Esophagus mucosa (tissue), 1 donor: ENCODE measurements at regions not wholly inside any gene's neighbourhood (a gene's known extent, or its start where the extent isn't known, plus 50 kb on each side); places are given as distances from the start of the nearest gene placed in this dataset.

Experiments used
- ATAC-seq: fragments of 200-7000 bp; cut with Tn5 transposase; one replicate; pipeline ENCODE4 v1.9.1; 2020
- donor health status: DM: yes; HTN: yes; CAD: no.

DNA sequence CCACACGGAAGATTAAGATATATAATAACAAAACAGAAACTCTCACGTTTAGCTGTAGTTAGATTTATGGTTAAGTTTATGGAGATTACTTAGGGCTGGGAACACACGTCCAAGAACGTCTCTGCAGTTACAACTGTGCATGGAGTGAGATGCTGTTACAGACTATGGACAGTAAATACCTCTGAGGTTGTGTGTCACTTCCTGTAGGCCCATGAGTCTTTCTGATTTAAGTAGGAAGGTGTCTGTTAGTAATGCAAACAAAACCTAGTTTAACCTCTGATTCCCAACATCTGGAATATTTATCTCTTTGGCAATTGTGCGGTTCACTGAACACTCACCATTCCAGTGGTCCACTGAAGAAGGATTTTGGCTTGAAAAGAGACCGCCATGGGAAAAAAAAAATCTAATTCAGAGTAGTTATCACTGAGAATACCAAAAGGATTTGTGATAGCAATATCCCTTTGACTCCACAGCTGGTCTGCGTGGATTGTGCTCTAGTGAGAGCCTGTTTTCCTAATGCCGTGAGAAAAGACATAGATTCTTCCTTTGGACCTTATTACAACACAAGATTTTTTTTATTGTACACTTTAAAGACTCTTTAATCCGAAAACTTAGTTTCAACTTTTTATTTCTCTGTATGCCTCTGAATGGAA is 478.2 kb upstream of the CITED2 start:
- ATAC-seq, result no peak

DNA sequence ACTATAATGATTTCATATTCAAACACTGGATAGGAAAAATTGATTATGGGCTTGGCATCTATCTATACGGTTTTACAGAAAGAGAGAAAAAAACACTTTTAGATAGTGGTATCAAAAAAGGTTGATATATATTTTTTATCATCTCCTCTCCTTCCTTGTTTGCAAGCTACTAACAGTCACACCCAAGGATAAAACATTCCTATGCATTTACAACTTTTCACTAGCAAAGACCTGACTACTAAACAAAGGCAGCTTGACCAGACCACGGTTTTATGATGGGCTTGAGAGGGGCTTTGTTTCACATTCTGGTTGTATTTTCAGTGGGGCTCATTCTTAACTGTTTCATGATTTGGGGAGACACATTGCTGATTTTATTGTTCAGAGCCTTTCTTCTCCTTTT is 477.6 kb upstream of the CITED2 start:
- ATAC-seq, result no peak

DNA sequence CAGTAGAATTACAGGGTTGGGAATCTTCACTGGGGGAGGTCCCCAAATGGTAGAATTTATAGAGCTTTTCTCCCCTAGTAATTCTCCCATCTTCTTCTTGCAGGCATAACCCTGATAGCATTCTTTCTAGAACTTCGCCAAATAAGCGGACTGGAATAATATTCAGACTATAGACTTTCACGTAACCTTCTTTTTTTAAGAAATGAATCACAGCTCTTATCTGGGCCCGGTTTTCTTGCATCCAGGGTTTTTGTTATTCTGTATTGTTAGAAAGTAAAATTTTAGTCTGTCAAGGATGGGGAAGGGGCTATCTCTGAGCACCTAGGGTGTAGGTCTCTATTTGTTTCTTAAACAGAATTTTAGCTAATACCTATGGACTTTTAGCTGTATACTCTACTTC is 476.8 kb upstream of the CITED2 start:
- ATAC-seq, result no peak

DNA sequence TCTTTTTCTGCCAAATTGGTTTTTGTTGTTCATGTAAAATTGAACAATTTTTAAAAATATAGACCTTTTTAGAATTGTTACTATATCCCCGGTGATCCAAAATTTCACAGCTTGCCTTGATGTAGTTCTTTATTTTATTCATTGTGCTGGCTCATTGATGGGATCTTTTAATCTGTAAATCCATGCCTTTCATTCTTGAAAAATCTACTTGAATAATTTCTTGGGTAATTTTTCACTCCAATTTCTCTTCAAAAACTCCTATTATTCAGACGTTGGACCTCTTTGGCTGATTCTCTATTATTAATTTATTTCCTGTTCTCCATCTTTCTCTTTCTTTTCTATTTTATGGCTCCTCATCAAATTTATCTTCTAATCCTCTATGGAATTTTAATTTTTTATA is 476.1 kb upstream of the CITED2 start:
- no peak for ATAC-seq

DNA sequence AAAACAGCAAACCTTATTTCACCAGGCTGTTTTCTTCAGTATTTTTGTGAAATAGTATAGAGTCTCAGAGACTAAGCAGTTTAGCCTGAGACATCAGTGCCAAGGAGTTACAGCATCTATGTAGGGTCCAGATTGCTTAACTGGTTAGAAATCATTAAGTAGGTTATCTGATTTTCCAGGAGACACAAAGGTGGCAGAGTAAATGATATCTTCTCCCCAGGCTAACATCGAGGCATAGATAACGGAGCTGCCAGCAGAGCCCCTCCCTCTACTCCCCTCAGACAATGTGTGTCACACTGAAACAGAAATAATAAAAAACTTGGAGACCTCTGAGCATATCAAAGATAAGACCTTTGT is 473.0 kb upstream of the CITED2 start:
- ATAC-seq, result no peak

DNA sequence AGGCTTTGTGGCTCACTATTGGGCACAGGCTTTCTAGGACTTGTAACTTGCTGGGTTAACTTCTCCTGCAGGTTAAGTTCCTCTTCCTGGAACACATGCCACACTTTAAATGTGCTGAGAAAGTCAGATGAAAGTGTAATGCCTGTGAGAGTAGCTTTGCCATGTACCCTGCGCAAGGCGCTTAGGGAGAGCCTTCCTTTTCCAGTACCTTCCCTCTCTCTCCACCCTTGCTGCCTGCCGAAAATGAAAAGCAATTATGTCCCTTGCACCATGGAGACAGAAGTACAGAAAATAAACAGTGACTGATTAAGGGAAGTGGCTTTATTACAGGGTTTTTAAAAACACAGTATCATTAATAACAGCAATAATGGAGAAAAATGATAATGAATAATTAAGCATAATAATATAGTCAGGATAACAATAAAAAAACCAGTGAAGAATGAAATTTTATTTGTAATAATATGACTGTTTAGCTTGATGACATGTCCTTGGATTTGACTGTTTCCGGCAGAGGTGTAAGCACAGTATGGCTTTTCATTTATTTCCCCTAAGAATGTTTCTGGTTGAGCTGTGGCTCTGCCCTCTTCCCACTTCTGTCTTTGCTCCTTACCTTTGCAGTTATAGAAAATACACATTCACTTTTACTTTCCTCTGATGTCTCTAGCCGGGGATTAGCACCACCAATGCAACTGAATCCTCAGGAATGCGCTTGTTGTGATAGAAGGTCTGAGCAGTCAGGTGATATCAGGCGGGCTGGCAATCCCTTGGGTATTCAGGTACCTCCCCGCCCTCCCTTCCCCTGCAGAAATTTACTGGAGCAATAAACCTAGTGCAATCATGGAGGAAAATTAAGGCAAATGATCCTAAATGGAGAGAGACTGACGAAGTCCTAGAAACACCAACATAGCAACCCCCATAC is 472.3 kb upstream of the CITED2 start:
- ATAC-seq, result no peak

DNA sequence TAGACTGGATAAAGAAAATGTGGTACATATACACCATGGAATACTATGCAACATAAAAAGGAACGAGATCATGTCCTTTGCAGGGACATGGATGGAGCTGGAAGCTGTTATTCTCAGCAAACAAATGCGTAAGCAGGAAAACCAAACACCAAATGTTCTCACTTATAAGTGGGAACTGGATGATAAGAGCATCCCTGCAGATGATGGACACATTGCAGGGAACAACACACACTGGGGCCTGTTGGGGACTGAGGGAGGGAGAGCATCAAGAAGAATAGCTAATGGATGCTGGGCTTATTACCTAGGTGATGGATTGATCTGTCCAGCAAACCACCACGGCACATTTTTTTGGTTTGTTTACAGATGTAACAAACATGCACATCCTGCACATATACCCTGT is 470.5 kb upstream of the CITED2 start:
- ATAC-seq, result no peak

DNA sequence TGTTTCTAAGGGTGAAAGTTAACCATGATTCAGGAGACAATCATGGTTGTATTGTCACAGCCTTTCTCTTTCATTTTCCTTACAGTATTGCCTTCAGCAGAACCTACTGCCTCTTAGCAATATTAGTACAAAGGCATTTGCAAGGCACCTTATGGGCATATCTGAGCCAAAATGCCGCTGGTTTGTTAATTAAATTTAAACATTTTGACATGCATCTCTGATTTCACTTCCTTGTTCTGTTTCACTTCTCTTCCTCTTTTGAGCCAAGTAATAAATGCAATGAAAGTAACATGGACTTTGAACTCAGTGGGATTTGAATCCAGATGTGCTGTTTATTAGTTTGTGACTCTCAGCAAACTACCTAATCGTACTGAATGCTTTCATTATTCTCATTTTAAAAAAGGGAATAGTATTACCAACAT is 467.4 kb upstream of the CITED2 start:
- peak; percentile 38 for ATAC-seq

DNA sequence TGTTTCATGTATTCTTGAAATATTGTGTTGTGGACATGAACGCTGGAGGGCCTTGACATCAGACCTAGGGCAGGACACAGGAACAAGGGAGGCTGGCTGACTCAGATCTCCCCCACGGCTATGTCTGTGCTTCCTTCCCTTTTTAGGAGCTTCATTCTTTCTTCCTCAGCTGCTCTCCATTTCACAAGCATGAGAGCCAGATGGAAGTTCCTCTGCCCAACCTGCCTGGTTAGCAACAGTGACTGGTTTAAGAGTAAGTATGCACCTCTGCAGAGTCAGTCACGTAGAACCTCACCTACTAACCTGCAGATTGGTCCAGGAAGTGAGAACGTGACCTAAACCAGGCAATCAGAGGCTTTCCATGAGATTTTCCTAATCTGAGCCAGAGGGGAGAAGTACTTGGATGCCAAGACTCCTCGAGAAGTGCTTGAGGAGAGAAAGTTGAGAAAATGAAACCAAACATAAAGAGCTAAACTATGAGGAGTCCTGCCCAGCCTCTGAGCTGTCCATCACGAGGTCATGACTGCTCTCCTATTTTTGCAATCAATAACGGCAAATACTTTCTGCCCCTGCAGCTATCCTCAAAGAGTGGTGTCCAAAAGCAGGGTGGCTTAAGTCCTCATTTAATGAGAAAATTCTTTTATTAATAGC is 465.2 kb upstream of the CITED2 start:
- peak; percentile 48 for ATAC-seq

DNA sequence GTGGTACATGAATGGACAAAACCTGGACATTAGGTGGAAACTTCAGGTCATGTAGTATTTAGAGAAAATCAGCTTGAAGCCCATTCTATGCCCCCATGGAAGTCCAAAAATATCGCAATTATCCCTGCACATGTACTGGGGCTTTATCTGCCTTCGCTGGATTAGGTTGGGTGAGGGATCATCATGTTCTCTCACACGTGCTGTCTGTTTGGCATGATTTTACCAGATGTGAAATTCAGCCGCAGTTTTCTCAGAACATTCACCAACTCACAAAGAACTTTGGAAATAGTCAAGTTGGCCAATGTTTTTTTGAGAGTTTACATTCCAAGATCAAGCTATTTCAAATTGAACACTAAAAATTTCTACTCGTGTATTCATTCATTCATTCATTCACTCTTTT is 459.8 kb upstream of the CITED2 start:
- no peak for ATAC-seq

DNA sequence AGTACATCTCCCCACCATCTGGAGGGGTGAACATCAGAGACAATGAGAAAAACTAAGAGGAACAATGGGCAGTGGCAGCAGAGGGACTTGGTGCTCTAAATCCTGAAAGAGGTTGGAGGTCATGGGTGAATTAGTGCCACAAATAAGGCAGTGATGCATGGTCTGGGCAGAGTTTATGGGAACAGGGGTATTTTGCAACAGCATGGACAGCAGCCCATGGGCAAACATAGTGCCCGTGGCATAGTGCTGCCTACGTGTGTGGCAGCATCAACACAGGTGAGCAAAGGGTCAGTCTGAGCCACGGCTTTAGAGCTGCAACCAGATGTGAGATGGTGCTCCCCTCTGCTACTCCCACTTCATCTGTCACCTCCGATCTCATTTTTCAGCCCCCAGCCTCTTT is 459.1 kb upstream of the CITED2 start:
- no peak for ATAC-seq

DNA sequence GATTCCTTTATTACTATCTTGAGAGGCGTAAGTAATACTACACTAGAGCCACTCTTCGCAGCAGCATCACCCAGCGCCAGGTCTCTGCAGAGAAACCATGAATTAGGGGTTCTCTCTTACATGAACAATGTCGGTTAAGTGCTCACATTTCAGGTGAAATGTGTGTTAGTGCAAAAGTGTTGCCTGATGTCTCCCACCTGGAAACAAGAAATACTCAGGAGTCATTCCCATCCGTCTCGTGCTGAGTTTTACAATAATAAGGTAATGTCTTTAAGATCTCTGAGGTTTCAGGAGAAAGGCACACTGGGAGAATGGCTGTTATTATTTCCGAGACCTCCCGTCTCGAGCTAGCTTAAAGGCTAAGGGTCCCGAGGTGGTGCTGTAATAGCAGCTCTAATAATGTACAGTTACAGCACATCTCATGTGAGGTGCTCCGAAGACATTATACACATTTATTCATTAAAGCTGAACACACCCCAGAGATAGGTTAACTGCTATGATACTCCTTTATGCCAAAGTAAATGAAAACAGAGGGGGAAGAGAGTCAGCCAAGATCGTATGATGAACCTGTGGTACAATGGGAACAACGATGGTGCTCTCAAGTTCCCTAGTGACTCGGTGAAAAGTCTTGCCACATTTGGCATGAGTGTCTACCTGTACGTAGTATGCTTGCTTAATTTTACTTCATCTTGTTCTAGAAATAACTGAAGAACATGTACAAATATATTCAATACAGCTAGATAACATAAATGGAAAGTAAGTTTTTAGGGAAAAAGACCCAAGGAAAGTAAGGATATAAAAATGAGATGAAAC is 458.3 kb upstream of the CITED2 start:
- ATAC-seq, result no peak

DNA sequence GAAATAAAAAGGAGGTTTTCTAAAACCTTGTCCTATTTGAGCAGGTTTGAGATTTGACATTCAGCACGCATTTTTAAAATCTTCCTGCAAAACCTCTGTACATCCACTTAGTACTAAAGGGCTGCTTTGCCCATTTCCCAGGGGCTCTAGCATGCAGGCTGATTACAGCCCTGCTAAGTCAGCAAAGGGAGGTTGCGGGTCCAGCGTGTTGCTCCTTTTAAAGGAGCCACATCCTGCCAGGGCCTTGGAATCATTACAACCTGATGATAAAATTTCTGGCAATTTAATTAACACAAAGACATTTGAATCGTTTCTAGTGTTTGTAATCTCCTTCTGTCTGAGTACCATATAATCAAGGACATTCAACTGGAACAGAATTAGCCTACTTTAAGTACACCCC is 455.1 kb upstream of the CITED2 start:
- no peak for ATAC-seq

DNA sequence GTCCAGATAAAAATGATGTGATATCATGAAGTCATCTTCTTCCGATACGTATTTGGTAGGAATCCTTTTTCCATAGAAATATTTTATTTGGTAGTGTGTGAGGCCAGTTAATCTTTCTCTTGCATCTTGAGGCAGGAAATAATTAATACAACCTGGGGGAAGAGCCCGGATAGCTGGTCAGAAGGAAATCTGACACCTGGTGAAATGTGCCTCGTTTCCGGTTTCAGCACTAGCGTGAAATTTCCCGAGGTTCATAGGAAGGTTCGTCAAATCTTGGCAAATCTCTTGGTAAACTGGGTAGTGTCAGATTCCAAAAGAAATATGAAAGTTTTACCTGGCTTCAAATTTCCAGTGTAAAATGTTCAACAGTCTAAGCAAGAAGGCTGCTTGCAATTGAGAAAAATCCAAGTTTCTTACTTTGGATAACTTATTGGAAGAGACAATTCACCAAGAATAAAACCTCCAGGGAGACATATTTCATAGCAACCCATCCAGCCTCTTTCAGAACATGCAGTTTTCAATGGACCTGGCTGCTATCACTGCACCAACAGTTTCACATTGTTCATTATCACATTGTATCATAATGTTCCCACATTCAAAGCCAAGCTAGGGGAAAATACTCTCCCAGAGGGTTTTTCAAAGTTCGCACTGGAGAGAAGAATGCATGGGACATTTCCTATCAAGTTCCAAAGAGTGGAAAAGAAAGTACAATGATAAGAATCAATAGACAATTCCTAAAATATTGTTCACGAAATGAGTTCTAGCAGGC is 454.5 kb upstream of the CITED2 start:
- no peak for ATAC-seq

DNA sequence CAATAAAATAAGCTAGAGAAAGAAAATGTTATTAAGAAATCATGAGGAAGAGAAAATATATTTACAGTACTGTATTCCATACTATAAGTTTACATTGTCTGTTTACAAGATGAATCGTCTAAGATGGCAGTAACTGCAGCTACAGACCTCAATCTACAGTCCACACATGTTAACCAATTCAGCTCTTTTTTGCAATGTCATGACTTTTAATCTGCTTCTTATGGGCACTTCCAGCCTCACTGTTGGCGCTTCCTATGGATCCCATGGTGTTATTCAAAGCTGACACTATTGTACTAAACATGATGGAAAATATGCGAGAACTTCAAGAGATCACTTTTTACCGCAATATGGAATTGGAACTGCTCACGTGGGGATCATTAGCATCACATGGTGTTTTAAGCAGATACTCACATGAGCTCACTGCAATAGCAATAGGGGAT is 451.5 kb upstream of the CITED2 start:
- ATAC-seq, result no peak

DNA sequence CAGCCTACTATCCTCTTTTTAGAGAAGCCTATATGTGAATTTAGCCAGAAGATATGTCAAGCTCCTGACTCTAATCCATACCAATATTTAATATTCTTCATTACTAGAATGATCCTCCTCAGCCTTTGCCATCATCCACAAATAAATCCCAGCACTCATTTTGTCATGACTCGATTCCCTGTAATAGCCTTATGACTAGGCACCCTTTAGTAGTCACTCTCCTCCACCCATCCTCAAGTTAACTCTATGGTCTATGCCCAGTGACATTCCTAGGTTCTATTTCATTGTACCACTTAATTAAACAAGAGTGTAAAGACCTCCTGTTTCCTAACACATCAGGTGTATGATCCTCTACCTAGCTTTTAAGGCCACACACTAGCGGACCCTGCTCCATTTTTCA is 450.4 kb upstream of the CITED2 start:
- ATAC-seq, result no peak

DNA sequence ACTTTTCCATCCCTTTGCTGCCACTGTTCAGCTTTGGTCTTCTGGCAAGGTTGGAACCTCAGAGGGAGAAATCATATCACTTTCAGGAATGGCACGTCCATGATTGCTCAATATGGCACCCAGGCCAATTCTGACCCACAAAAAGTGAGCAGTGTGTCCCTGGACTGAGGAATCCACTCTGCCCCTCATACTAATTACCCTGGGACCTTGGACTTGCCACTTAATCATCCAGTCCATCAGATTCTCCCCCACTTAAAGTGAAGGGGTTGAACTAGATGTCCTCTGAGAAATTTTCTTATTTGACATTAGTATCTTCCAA is 449.3 kb upstream of the CITED2 start:
- ATAC-seq, result no peak

DNA sequence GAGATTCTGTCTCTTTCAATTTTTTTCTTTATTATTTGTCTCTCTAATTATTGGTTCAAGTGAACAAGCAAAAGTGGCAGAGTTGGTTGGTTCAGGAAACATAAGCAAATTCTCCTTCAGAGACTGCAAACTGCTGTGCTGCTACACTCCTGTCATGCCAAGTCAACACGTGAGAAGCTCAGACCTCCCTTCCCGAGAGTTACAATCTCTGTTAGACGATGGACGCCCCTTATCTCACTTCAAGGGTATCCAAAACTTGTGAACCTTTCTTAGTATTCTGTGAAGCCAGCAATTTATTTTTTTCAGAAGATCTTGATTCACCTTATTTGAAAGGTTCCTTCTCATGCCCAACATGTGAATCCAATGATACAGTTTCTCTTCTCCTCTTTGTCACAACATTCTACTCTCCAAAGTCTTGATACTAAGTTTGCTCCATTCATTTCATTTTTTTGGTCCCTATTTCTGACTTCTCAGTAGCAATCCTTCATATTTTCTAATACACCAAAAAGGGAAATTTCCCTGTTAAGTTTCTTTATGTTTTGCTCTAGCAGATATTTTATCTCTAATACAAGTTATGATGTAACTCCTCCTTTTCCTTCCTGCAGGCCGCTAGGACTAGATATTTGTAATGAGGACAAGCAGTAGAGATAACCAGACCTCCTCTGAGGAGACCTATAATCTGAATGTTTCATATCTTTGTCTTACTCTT is 448.8 kb upstream of the CITED2 start:
- ATAC-seq, result no peak

DNA sequence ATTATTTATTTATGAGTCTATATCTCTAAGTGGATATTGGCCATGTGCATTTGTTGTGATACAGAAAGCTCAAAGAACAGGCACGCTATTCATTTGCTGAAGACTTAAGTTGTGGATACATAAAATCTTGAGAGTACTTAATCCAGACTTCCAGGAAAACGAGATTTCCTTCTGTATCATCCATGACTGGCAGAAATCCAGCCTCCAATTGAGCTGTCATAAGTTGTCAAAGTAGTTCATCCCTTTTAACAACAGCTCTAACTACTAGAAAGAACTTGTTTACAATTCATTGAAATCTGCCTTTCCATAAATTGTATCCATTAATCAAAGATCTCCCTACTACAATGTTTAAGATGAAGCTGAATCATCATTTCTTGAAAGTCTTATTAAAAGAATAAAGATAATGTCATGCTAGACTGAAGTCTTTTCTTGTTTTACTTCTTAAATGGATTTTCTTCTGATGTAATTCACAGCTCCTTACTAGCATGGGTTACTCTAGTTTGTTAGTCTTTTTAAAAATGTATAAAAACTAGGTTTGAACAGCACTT is 447.3 kb upstream of the CITED2 start:
- no peak for ATAC-seq

DNA sequence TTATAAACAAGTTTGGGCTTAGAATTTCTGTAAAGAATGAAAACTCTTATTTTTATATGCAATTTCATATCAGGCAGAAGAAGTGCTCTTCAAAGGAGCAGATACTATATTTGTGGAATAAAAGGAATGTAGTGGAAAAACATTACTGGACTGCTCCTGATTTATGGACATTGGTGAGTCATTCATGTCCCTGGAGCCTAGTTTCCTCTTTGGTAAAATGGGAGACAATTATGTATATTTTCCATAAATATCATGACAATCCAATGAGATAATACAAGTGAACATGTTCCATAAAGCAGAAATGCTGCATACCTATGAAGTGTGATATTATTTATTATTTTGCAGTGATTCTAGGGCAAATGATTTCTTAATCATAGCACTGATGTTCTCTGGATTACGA is 445.8 kb upstream of the CITED2 start:
- no peak for ATAC-seq

DNA sequence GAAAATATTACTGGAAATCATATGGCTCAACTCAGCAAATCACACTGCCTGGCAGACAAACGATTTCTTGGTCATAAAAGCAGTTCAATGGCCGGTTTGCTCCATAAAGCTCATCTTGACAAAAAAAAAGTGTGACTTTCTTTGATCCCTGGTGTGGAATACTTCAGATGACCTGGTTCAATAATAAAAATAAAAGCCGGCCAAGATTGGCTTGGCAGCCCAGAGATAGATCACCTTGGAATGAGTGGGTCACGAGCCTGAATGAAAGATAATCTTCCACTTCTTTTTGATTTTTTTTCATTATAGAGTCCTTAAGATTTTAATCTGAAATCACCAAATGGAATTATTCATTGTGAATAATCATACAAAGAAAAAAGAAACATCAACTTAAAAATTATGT is 445.3 kb upstream of the CITED2 start:
- ATAC-seq, result no peak
